ENCODE measurements at regions not wholly inside any gene's neighbourhood (a gene's known extent, or its start where the extent isn't known, plus 50 kb on each side); places are given as distances from the start of the nearest gene placed in this dataset.

DNA sequence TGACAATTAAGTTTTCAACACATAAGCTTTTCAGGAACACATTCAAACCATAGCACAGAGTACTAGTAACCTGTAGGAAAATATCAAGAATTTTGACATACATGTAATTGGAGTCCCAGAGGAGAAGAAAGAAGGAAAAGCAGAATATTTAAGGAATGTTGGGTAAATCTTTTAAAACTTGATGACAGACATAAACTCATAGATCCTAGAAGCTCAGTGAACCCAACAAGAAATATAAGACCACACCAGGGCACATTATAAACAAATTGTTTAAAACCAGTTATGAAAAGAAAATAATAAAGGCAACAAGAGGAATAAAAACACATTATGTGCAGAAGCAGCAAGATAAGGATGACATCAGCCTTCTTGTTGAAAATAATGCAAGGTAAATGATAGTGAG lies 151.5 kb upstream of the ATXN1 start:
- TF ChIP-seq, protein P1, sequence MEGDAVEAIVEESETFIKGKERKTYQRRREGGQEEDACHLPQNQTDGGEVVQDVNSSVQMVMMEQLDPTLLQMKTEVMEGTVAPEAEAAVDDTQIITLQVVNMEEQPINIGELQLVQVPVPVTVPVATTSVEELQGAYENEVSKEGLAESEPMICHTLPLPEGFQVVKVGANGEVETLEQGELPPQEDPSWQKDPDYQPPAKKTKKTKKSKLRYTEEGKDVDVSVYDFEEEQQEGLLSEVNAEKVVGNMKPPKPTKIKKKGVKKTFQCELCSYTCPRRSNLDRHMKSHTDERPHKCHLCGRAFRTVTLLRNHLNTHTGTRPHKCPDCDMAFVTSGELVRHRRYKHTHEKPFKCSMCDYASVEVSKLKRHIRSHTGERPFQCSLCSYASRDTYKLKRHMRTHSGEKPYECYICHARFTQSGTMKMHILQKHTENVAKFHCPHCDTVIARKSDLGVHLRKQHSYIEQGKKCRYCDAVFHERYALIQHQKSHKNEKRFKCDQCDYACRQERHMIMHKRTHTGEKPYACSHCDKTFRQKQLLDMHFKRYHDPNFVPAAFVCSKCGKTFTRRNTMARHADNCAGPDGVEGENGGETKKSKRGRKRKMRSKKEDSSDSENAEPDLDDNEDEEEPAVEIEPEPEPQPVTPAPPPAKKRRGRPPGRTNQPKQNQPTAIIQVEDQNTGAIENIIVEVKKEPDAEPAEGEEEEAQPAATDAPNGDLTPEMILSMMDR (IDR thresholded peaks at IDR 0.05) = no peak
- TF ChIP-seq ZFX (IDR thresholded peaks at IDR 0.05; ENCODE audit: borderline replicate concordance) = no peak

All from 22Rv1 (cell line).